Mesenchymal stem cell (in vitro differentiated cells and primary cell): ENCODE measurements at regions not wholly inside any gene's neighbourhood (a gene's known extent, or its start where the extent isn't known, plus 50 kb on each side); places are given as distances from the start of the nearest gene placed in this dataset.

Experiments
- DNase-seq: peaks from one replicate; pipeline ENCODE4 v3.0.0-alpha.2; 2013
- H2AFZ ChIP-seq: one replicate; pipeline ENCODE4 v1.6.1; 2013; ENCODE audit warnings: low read depth, mild to moderate bottlenecking, control low read depth, inconsistent platforms, low read length, moderate library complexity
- H2AK5ac ChIP-seq: 2 replicates; pipeline ENCODE4 v1.6.1; 2013; ENCODE audit warnings: low read length, moderate library complexity, mild to moderate bottlenecking, inconsistent platforms; ENCODE audit not compliant: severe bottlenecking
- H2BK120ac ChIP-seq: one replicate; pipeline ENCODE4 v1.6.1; 2013; ENCODE audit warnings: low read depth, mild to moderate bottlenecking, inconsistent platforms, low read length, moderate library complexity
- H2BK12ac ChIP-seq, 2 experiments: one replicate each; pipeline ENCODE4 v1.6.1; 2013; ENCODE audit warnings: inconsistent platforms in 2 of 2, low read length in 2 of 2, mild to moderate bottlenecking in 2 of 2, moderate library complexity in 2 of 2, control low read depth in 1 of 2
- H2BK15ac ChIP-seq: one replicate; pipeline ENCODE4 v1.6.1; 2013; ENCODE audit warnings: mild to moderate bottlenecking, low read depth, inconsistent platforms; ENCODE audit not compliant: poor library complexity, severe bottlenecking
- H2BK5ac ChIP-seq: 2 replicates; pipeline ENCODE4 v1.6.1; 2013; ENCODE audit warnings: low read depth, mild to moderate bottlenecking, low read length, control low read depth, inconsistent platforms; ENCODE audit not compliant: poor library complexity, severe bottlenecking
- H3K14ac ChIP-seq, 2 experiments: one replicate each; pipeline ENCODE4 v1.6.1; 2013; ENCODE audit warnings: inconsistent platforms in 2 of 2, low read length in 2 of 2, control low read depth in 1 of 2, mild to moderate bottlenecking in 1 of 2, moderate library complexity in 1 of 2
- H3K18ac ChIP-seq, 2 experiments: one replicate each; pipeline ENCODE4 v1.6.1; 2013; ENCODE audit warnings: inconsistent platforms in 2 of 2, low read length in 2 of 2, control low read depth in 1 of 2, low read depth in 1 of 2, mild to moderate bottlenecking in 1 of 2
- H3K23ac ChIP-seq, 2 experiments: one replicate each; pipeline ENCODE4 v1.6.1; 2013; ENCODE audit warnings: inconsistent platforms in 2 of 2, low read length in 2 of 2, mild to moderate bottlenecking in 2 of 2, moderate library complexity in 2 of 2, control low read depth in 1 of 2
- H3K27ac ChIP-seq: 2 replicates; pipeline ENCODE4 v1.5.1; 2013; ENCODE audit warnings: mild to moderate bottlenecking, moderate library complexity, low read length, control low read depth, inconsistent platforms; ENCODE audit not compliant: poor library complexity, severe bottlenecking
- H3K27me3 ChIP-seq, 2 experiments: 2 replicates each; pipeline versions ENCODE4 v1.6.1 to v1.7.0; 2013; ENCODE audit warnings: low read length in 2 of 2, mild to moderate bottlenecking in 2 of 2, moderate library complexity in 2 of 2, control low read depth in 1 of 2, inconsistent platforms in 1 of 2; ENCODE audit not compliant: control insufficient read depth in 1 of 2, insufficient read depth in 1 of 2
- H3K36me3 ChIP-seq, 2 experiments: 2 replicates each; pipeline versions ENCODE4 v1.6.1 to v1.7.0; 2013; ENCODE audit warnings: low read length in 2 of 2, control low read depth in 1 of 2, inconsistent platforms in 1 of 2, low read depth in 1 of 2, mild to moderate bottlenecking in 1 of 2; ENCODE audit not compliant: insufficient read depth in 2 of 2, control insufficient read depth in 1 of 2
- H3K4ac ChIP-seq, 2 experiments: one replicate each; pipeline ENCODE4 v1.6.1; 2013; ENCODE audit warnings: inconsistent platforms in 2 of 2, low read length in 2 of 2, mild to moderate bottlenecking in 2 of 2, moderate library complexity in 2 of 2, control low read depth in 1 of 2, low read depth in 1 of 2
- H3K4me1 ChIP-seq: 2 replicates; pipeline ENCODE4 v1.6.1; 2013; ENCODE audit warnings: low read depth, low read length, control low read depth; ENCODE audit not compliant: control insufficient read depth, insufficient read depth
- H3K4me2 ChIP-seq: 2 replicates; pipeline ENCODE4 v1.6.1; 2013; ENCODE audit warnings: low read length, mild to moderate bottlenecking, inconsistent platforms; ENCODE audit not compliant: poor library complexity, severe bottlenecking
- H3K4me3 ChIP-seq, 2 experiments: 2 replicates each; pipeline versions ENCODE4 v1.5.1 to v1.7.0; 2013; ENCODE audit warnings: low read length in 2 of 2, mild to moderate bottlenecking in 2 of 2, control low read depth in 1 of 2, low read depth in 1 of 2; ENCODE audit not compliant: insufficient read depth in 1 of 2
- H3K79me1 ChIP-seq: replicated peaks from 2 replicates; pipeline ENCODE4 v1.6.1; 2013; ENCODE audit warnings: mild to moderate bottlenecking, control low read depth, low read length, inconsistent platforms; ENCODE audit not compliant: poor library complexity, severe bottlenecking
- H3K9ac ChIP-seq: 2 replicates; pipeline ENCODE4 v1.7.0; 2013; ENCODE audit warnings: mild to moderate bottlenecking, low read length, moderate library complexity
- H3K9me3 ChIP-seq: 2 replicates; pipeline ENCODE4 v1.7.0; 2013; ENCODE audit warnings: mild to moderate bottlenecking, low read length; ENCODE audit not compliant: control insufficient read depth
- H4K8ac ChIP-seq: one replicate; pipeline ENCODE4 v1.6.1; 2013; ENCODE audit warnings: inconsistent platforms, mild to moderate bottlenecking, low read length, moderate library complexity
- H4K91ac ChIP-seq: one replicate; pipeline ENCODE4 v1.6.1; 2013; ENCODE audit warnings: mild to moderate bottlenecking, low read length, inconsistent platforms
- WGBS: methylation state at CpG from one replicate; pipeline ENCODE4 v1.1.7; 2013; ENCODE audit warnings: mixed read lengths; 5-methylcytosine and 5-hydroxymethylcytosine counted together

DNA sequence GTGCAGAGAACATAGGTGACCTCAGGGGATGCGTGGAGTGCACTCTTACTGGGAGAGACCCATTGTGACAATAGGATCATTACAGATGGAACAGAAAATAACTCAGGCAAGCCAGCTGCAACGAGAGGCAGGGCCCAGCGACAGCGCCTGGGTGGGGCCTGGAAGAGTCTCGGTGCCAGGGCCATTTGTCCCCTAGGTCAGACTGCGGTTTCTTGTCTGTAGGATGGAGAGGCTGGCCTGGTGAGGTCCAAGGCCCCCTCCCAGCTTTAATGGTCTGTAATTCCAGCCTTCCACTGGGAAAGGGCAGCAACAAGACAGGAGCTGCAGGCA is 208.6 kb upstream of the APCDD1 start:
- no peak overlapping the region for H2AFZ ChIP-seq
- H3K4me1 ChIP-seq = no peaks in the 10 kb centered on the region
- H3K4me2 ChIP-seq = no peak overlapping the region
- H3K23ac ChIP-seq = no peak overlapping the region
- no peak overlapping the region for H4K8ac ChIP-seq
- no peak for DNase-seq
- WGBS = 90% methylated on average over 6 of the region's 6 CpGs
- H2BK120ac ChIP-seq = no peak overlapping the region
- no peak overlapping the region for H3K27ac ChIP-seq
- H3K9me3 ChIP-seq = no peaks in the 10 kb centered on the region
- H3K14ac ChIP-seq = no peak overlapping the region
- H2AK5ac ChIP-seq = no peak overlapping the region
- H2BK12ac ChIP-seq = no peak overlapping the region
- H3K9ac ChIP-seq = no peak overlapping the region
- H3K4me3 ChIP-seq = no peak overlapping the region
- no peak overlapping the region for H3K4ac ChIP-seq
- H3K79me1 ChIP-seq = no peaks in the 10 kb centered on the region
- no peak overlapping the region for H2BK5ac ChIP-seq
- no peak overlapping the region for H3K18ac ChIP-seq
- peaks cover 12 to 25% of the 10 kb centered on the region in 2 experiments for H3K27me3 ChIP-seq
- no peaks in the 10 kb centered on the region for H3K36me3 ChIP-seq
- no peak overlapping the region for H2BK15ac ChIP-seq
- H4K91ac ChIP-seq = no peak overlapping the region

DNA sequence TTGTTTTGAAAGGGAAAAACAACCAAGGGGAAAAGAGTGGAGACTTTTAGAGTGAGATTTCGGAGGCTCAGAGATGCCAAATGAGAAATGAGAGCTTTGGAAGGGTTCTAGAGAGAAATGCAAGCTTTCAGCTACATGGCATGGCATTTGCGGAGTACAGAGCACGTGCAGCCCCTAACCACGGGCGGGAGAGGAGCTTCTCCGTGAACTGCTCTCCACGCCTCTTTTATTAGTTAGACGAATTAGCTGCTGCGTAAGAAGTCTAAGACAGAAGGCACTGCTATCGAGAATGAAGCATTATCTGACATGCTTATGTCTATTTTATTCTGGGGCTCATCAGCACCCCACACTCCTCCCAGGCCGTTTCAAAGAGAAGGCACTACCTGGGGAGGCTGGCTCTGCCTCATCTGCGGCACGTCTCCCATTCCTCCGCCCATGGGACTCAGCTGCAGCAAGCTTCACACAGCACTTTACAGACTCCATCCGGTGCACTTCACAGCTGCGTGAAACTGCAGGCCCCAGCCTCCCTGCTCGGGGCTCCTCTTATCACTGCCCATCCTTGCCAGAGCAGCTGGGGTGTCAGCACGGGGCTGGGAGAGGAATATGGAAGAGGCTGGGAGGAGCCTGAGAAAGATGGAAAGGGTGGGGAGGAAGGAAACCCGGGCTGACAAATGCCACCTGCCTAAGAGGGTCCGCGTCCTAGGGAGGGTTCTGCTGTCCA is 207.3 kb upstream of the APCDD1 start:
- Histone ChIP-seq H3K14ac (peak overlapping the region in 1 of 2 experiments; percentile 76), H3K9ac (no peak overlapping the region), H2BK5ac (no peak overlapping the region), H3K23ac (no peak overlapping the region), H3K79me1 (no peaks in the 10 kb centered on the region), H3K27ac (no peak overlapping the region), H2BK12ac (peak overlapping the region; percentile 38 to 53), H3K4ac (peak overlapping the region in 1 of 2 experiments; percentile 13), H2BK15ac (no peak overlapping the region), H3K4me3 (peak overlapping the region in 1 of 2 experiments; percentile 6), H3K18ac (peak overlapping the region; percentile 65 to 78), H3K27me3 (peaks cover 12 to 25% of the 10 kb centered on the region in 2 experiments), H2AK5ac (no peak overlapping the region), H3K36me3 (no peaks in the 10 kb centered on the region), H4K8ac (no peak overlapping the region), H2AFZ (no peak overlapping the region), H3K9me3 (no peaks in the 10 kb centered on the region), H3K4me2 (no peak overlapping the region), H3K4me1 (no peaks in the 10 kb centered on the region), H2BK120ac (no peak overlapping the region), H4K91ac (peak overlapping the region; percentile 18)
- WGBS = 60% methylated on average over 20 of the region's 21 CpGs
- no peak for DNase-seq

DNA sequence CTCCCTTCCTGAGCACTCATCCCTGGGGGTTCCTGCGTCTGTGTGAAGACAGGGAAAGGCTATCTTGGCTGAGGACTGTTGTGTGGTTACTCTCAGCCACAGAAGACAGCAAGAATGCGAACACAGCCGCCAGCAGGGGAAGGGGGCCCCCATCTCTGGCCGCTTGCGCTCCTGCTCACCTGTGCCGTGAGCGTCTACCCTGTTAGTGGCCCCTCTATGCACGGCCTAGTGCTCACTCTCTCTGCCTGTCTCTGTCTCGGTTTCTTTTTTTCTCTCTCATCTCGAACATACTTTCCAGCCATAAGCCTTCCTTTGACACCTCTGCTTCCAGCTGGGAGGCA is 206.7 kb upstream of the APCDD1 start:
- no peak overlapping the region for H2AFZ ChIP-seq
- H3K23ac ChIP-seq = no peak overlapping the region
- H3K4ac ChIP-seq = peak overlapping the region in 1 of 2 experiments; percentile 13
- no peaks in the 10 kb centered on the region for H3K36me3 ChIP-seq
- peak overlapping the region; percentile 65 to 78 for H3K18ac ChIP-seq
- no peaks in the 10 kb centered on the region for H3K79me1 ChIP-seq
- no peak overlapping the region for H2AK5ac ChIP-seq
- no peak overlapping the region for H3K4me3 ChIP-seq
- peak overlapping the region in 1 of 2 experiments; percentile 76 for H3K14ac ChIP-seq
- H3K9ac ChIP-seq = no peak overlapping the region
- 82% methylated on average over 9 of the region's 10 CpGs for WGBS
- H3K4me1 ChIP-seq = no peaks in the 10 kb centered on the region
- H3K4me2 ChIP-seq = no peak overlapping the region
- H3K27me3 ChIP-seq = peaks cover 12 to 25% of the 10 kb centered on the region in 2 experiments
- H2BK12ac ChIP-seq = peak overlapping the region; percentile 37 to 53
- peak overlapping the region; percentile 62 for H2BK15ac ChIP-seq
- H4K91ac ChIP-seq = peak overlapping the region; percentile 48
- H3K27ac ChIP-seq = no peak overlapping the region
- H3K9me3 ChIP-seq = no peaks in the 10 kb centered on the region
- no peak for DNase-seq
- H2BK120ac ChIP-seq = no peak overlapping the region
- H2BK5ac ChIP-seq = no peak overlapping the region
- H4K8ac ChIP-seq = peak overlapping the region; percentile 29

DNA sequence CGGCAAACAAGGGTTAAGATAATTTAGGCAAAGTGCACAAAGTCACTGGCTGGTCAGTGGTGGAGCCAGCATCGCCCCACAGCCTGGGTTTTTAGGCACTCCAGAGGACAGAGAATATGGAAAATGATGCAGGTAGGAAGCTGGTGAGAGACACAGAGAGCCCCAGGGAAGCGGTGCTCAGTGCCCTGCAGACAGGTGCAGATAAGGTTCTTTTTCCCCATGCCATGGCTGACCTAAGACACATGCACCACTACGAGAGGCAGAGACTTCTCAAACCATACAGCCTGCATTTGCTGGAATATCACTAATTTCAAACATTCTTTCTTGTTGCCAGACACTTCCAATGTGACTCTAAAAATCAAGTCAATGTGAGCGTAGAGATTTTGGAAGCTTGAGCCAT is 205.7 kb upstream of the APCDD1 start:
- no peaks in the 10 kb centered on the region for H3K79me1 ChIP-seq
- H3K14ac ChIP-seq = no peak overlapping the region
- no peak overlapping the region for H2AFZ ChIP-seq
- H3K18ac ChIP-seq = no peak overlapping the region
- H3K4me2 ChIP-seq = no peak overlapping the region
- WGBS = 96% methylated on average over 5 of the region's 5 CpGs
- H2AK5ac ChIP-seq = no peak overlapping the region
- H2BK12ac ChIP-seq = no peak overlapping the region
- H3K27me3 ChIP-seq = peaks cover 12 to 25% of the 10 kb centered on the region in 2 experiments
- H3K9ac ChIP-seq = no peak overlapping the region
- no peak overlapping the region for H3K23ac ChIP-seq
- H3K27ac ChIP-seq = no peak overlapping the region
- no peak overlapping the region for H3K4me3 ChIP-seq
- no peak for DNase-seq
- no peaks in the 10 kb centered on the region for H3K9me3 ChIP-seq
- no peak overlapping the region for H2BK15ac ChIP-seq
- no peaks in the 10 kb centered on the region for H3K4me1 ChIP-seq
- no peak overlapping the region for H2BK120ac ChIP-seq
- H3K36me3 ChIP-seq = no peaks in the 10 kb centered on the region
- no peak overlapping the region for H4K8ac ChIP-seq
- H3K4ac ChIP-seq = no peak overlapping the region
- H4K91ac ChIP-seq = no peak overlapping the region
- no peak overlapping the region for H2BK5ac ChIP-seq
